ENCODE measurements at regions not wholly inside any gene's neighbourhood (a gene's known extent, or its start where the extent isn't known, plus 50 kb on each side); places are given as distances from the start of the nearest gene placed in this dataset.

- DNase-seq (ENCODE audit: low read depth in 2 of 2) = no peak
- TF ChIP-seq CTCF (IDR thresholded peaks at IDR 0.05; ENCODE audit: low read depth, low read length) = no peak
- H3K4me3 ChIP-seq (replicated peaks in 1 of 2; ENCODE audit: low read depth in 2 of 2, low read length in 2 of 2) = no peak overlapping the region
Measured at GRCh38 chr1:94314222-94314858, 77.0 kb upstream of the ARHGAP29 start.

- H3K4me3 ChIP-seq (replicated peaks in 1 of 2; ENCODE audit: low read depth in 2 of 2, low read length in 2 of 2) = no peak overlapping the region
- TF ChIP-seq CTCF (IDR thresholded peaks at IDR 0.05; ENCODE audit: low read depth, low read length) = no peak
- DNase-seq (ENCODE audit: low read depth in 2 of 2) = no peak
Measured at GRCh38 chr1:94310570-94311270, 73.3 kb upstream of the ARHGAP29 start.

GRCh38 chr1:94309829-94310569 is 72.6 kb upstream of the ARHGAP29 start:
- H3K4me3 ChIP-seq (replicated peaks in 1 of 2; ENCODE audit: low read depth in 2 of 2, low read length in 2 of 2) = no peak overlapping the region
- no peak for TF ChIP-seq CTCF (IDR thresholded peaks at IDR 0.05; ENCODE audit: low read depth, low read length)
- DNase-seq (ENCODE audit: low read depth in 2 of 2) = no peak

- no peak for DNase-seq (ENCODE audit: low read depth in 2 of 2)
- no peak for TF ChIP-seq CTCF (IDR thresholded peaks at IDR 0.05; ENCODE audit: low read depth, low read length)
- H3K4me3 ChIP-seq (replicated peaks in 1 of 2; ENCODE audit: low read depth in 2 of 2, low read length in 2 of 2) = no peak overlapping the region
Measured at GRCh38 chr1:94309216-94309615, 71.8 kb upstream of the ARHGAP29 start.

GRCh38 chr1:94306521-94306920 is 69.1 kb upstream of the ARHGAP29 start:
- H3K4me3 ChIP-seq (replicated peaks in 1 of 2; ENCODE audit: low read depth in 2 of 2, low read length in 2 of 2) = no peak overlapping the region
- peak in 1 of 2 donors; percentile 53 for DNase-seq (ENCODE audit: low read depth in 2 of 2)
- no peak for TF ChIP-seq CTCF (IDR thresholded peaks at IDR 0.05; ENCODE audit: low read depth, low read length)

- no peak for TF ChIP-seq CTCF (IDR thresholded peaks at IDR 0.05; ENCODE audit: low read depth, low read length)
- DNase-seq (ENCODE audit: low read depth in 2 of 2) = peak in 1 of 2 donors; percentile 77
- H3K4me3 ChIP-seq (replicated peaks in 1 of 2; ENCODE audit: low read depth in 2 of 2, low read length in 2 of 2) = no peak overlapping the region
Measured at GRCh38 chr1:94305704-94306103, 68.3 kb upstream of the ARHGAP29 start.
